Lower leg skin (tissue), 4 donors: ENCODE measurements at regions not wholly inside any gene's neighbourhood (a gene's known extent, or its start where the extent isn't known, plus 50 kb on each side); places are given as distances from the start of the nearest gene placed in this dataset.

Source experiments
- DNase-seq, 2 donors: peaks; one replicate each; pipeline ENCODE4 v3.0.0-alpha.2; 2019; ENCODE audit warnings: low spot score in 2 of 2
- H3K4me3 ChIP-seq: fragments of 200-600 bp; sonication (generic); 2 replicates; pipeline ENCODE4 v1.5.1; 2017; ENCODE audit warnings: mild to moderate bottlenecking, low read depth; ENCODE audit not compliant: poor library complexity, severe bottlenecking
- POLR2A ChIP-seq, 2 donors: fragments of 450-650 bp; IDR thresholded peaks; one replicate each; pipeline ENCODE4 v1.6.1; 2016 to 2017; ENCODE audit warnings: antibody characterized with exemption in 2 of 2, mild to moderate bottlenecking in 1 of 2, moderate library complexity in 1 of 2
- WGBS, 2 donors: methylation state at CpG; one replicate each; pipeline ENCODE4 v1.1.5; 2018; 5-methylcytosine and 5-hydroxymethylcytosine counted together
- intact Hi-C: fragments of 100-400 bp; cut with DNase I; formaldehyde crosslinking; loops from one replicate; pipeline ENCODE4 v1.15.0; 2023; ENCODE audit warnings: low total_unique reads
- TF ChIP-seq, protein P1 (sequence below), 3 donors: fragments of 450-650 bp; IDR thresholded peaks; one replicate each; pipeline ENCODE4 v1.5.1; 2016; ENCODE audit warnings: antibody characterized with exemption in 3 of 3, mild to moderate bottlenecking in 3 of 3, moderate library complexity in 2 of 3

DNA sequence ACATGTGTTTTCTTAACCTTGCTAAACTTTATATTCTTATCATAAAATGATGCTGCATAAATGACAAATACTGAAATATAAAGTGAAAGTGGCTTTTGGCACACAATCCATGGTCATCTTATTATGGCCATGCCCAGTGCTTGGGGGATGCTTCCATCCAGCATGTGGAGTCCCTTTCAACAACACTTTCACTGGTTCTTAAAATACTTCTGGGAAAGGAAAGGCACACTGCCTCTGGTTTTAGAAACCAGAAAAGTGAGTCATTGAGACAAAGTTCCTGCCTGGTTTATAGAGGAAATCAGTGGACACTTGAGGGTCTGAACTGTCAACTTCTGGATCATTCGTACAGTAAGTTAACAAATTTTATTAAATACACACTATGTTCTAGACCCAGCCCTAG, 248.0 kb upstream of the ADAMTS3 start:
- no peak for DNase-seq
- 80 to 83% methylated on average over 1 of the region's 1 CpG for WGBS, 2 donors
- H3K4me3 ChIP-seq, result no peak overlapping the region
- TF ChIP-seq, protein P1, sequence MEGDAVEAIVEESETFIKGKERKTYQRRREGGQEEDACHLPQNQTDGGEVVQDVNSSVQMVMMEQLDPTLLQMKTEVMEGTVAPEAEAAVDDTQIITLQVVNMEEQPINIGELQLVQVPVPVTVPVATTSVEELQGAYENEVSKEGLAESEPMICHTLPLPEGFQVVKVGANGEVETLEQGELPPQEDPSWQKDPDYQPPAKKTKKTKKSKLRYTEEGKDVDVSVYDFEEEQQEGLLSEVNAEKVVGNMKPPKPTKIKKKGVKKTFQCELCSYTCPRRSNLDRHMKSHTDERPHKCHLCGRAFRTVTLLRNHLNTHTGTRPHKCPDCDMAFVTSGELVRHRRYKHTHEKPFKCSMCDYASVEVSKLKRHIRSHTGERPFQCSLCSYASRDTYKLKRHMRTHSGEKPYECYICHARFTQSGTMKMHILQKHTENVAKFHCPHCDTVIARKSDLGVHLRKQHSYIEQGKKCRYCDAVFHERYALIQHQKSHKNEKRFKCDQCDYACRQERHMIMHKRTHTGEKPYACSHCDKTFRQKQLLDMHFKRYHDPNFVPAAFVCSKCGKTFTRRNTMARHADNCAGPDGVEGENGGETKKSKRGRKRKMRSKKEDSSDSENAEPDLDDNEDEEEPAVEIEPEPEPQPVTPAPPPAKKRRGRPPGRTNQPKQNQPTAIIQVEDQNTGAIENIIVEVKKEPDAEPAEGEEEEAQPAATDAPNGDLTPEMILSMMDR (IDR thresholded peaks at IDR 0.05), result no peak
- TF ChIP-seq POLR2A (IDR thresholded peaks at IDR 0.05), result no peak
- intact Hi-C loops, result no loop called here

DNA sequence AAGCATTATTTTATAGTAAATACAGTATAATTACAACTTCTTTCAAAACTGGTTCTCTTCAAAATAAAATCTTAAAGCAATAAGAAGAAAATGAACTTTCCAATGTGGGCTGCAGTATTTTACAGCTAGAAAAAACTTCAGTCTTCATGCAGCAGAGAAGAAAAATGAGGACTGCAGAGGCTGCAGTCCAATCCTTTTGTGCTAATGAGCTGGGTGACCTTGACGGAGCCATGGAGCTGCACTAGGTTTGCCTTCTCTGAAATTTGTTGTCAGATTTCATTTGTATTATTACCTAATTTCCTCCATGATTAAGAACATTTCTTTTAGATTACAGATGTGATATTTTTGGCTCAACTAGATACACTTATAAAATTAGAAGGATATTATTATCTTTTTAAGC, 245.2 kb upstream of the ADAMTS3 start:
- WGBS, 2 donors, result 64 to 70% methylated on average over 1 of the region's 1 CpG
- DNase-seq, result no peak
- H3K4me3 ChIP-seq, result no peak overlapping the region
- intact Hi-C loops, result no loop called here
- TF ChIP-seq, protein P1 (IDR thresholded peaks at IDR 0.05), result no peak
- TF ChIP-seq POLR2A (IDR thresholded peaks at IDR 0.05), result no peak

- intact Hi-C loops, result no loop called here
- no peak overlapping the region for H3K4me3 ChIP-seq
- DNase-seq, result no peak
- TF ChIP-seq, protein P1 (IDR thresholded peaks at IDR 0.05), result no peak
- no peak for TF ChIP-seq POLR2A (IDR thresholded peaks at IDR 0.05)
- WGBS, 2 donors, result 51 to 55% methylated on average over 1 of the region's 1 CpG
Measured at GRCh38 chr4:72809208-72809607, 240.2 kb upstream of the ADAMTS3 start.

- 60 to 72% methylated on average over 2 of the region's 2 CpGs for WGBS, 2 donors
- H3K4me3 ChIP-seq, result no peak overlapping the region
- intact Hi-C loops, result no loop called here
- no peak for TF ChIP-seq POLR2A (IDR thresholded peaks at IDR 0.05)
- TF ChIP-seq, protein P1 (IDR thresholded peaks at IDR 0.05), result no peak
- DNase-seq, result no peak
Measured at GRCh38 chr4:72805284-72805683, 236.3 kb upstream of the ADAMTS3 start.

- whole genome bisulfite sequencing, 2 donors, result 79 to 100% methylated on average over 1 of the region's 1 CpG
- TF ChIP-seq, protein P1 (IDR thresholded peaks at IDR 0.05), result no peak
- no peak for TF ChIP-seq POLR2A (IDR thresholded peaks at IDR 0.05)
- no peak for DNase-seq
- intact Hi-C loops, result no loop called here
- no peak overlapping the region for H3K4me3 ChIP-seq
Measured at GRCh38 chr4:72797486-72797885, 228.5 kb upstream of the ADAMTS3 start.

DNA sequence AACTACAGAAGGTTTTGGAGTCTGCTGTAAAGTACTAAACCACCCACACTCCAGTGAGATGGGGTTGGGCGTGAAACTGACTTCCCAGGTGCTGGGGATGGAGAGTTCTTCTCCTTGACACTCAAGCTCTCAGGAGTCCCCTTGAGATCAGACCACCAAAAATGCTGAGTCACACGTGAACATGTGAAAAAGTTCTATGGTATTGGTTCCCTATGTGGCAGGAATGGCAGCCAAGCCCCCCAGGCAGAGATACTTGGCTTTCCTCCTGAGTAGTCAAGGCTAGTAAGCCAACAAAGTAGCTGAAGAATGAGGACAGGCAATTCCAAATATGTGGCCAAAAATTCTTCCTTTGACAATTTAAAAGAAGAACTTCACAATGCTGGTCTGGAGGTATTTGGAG, 222.0 kb upstream of the ADAMTS3 start:
- DNase-seq, result no peak
- WGBS, 2 donors, result 66% methylated on average over 2 of the region's 2 CpGs
- no peak overlapping the region for H3K4me3 ChIP-seq
- intact Hi-C loops, result no loop called here
- TF ChIP-seq POLR2A (IDR thresholded peaks at IDR 0.05), result no peak
- TF ChIP-seq, protein P1 (IDR thresholded peaks at IDR 0.05), result no peak
